ENCODE measurements at regions not wholly inside any gene's neighbourhood (a gene's known extent, or its start where the extent isn't known, plus 50 kb on each side); places are given as distances from the start of the nearest gene placed in this dataset.
"Not testable (repeated sequence)": the region's sequence is repeated elsewhere in the genome, so short reads cannot be mapped to it uniquely, and the experiment has no call there.

- Histone ChIP-seq H2AFZ (ENCODE audit: low read length) (no peak overlapping the region), H2BK12ac (ENCODE audit: insufficient read length, low read depth, low read length) (no peak overlapping the region), H3K4me1 (ENCODE audit: insufficient read depth, low read length) (no peaks in the 10 kb centered on the region), H2BK20ac (ENCODE audit: low read depth, low read length, poor library complexity, severe bottlenecking) (no peak overlapping the region), H4K5ac (ENCODE audit: insufficient read length, low read depth, low read length) (no peak overlapping the region), H3K4me2 (ENCODE audit: insufficient read depth, insufficient read length, low read length) (no peak overlapping the region), H4K8ac (replicated peaks; ENCODE audit: insufficient read length, low read depth, low read length) (no peak overlapping the region), H3K9ac (ENCODE audit: extremely low read depth, insufficient read length, low read length) (no peak overlapping the region), H4K91ac (ENCODE audit: insufficient read length, low read depth, low read length) (no peak overlapping the region), H3K23me2 (ENCODE audit: insufficient read length, low read depth, low read length, poor library complexity, severe bottlenecking) (no peaks in the 10 kb centered on the region), H3K9me3 (ENCODE audit: control insufficient read depth, low read depth, low read length) (no peaks in the 10 kb centered on the region), H3K23ac (ENCODE audit: insufficient read length, low read depth, low read length) (no peak overlapping the region), H3K4ac (ENCODE audit: low read depth, low read length) (no peak overlapping the region), H3K27ac (ENCODE audit: insufficient read length, low read depth, low read length) (no peak overlapping the region), H3K79me2 (ENCODE audit: insufficient read depth, low read length) (no peaks in the 10 kb centered on the region), H3T11ph (ENCODE audit: low read length) (no peak overlapping the region), H3K27me3 (ENCODE audit: insufficient read depth, low read length) (no peaks in the 10 kb centered on the region), H2BK120ac (ENCODE audit: low read depth, low read length, poor library complexity, severe bottlenecking) (no peak overlapping the region), H2BK5ac (ENCODE audit: insufficient read length, low read length) (no peak overlapping the region), H3K56ac (ENCODE audit: insufficient read length, low read depth, low read length) (no peak overlapping the region), H3K79me1 (ENCODE audit: insufficient read depth, low read depth, low read length, poor library complexity, severe bottlenecking) (no peaks in the 10 kb centered on the region), H2BK15ac (ENCODE audit: low read depth, low read length) (no peak overlapping the region), H3K18ac (ENCODE audit: insufficient read length, low read depth, low read length) (no peak overlapping the region), H3K14ac (ENCODE audit: insufficient read depth, low read length) (no peak overlapping the region), H4K20me1 (ENCODE audit: control insufficient read depth, insufficient read depth, insufficient read length) (no peaks in the 10 kb centered on the region), H2AK5ac (ENCODE audit: insufficient read length, low read length) (no peak overlapping the region)
- H3K4me3 Mint-ChIP-seq: no peak overlapping the region
- no peak for TF ChIP-seq CTCF (conservative IDR thresholded peaks at IDR 0.05)
- no peak overlapping the region for H3K27ac Mint-ChIP-seq
- H3K4me1 Mint-ChIP-seq: no peaks in the 10 kb centered on the region
- DNase-seq: no peak
- peaks cover 3 to 7% of the 10 kb centered on the region in 2 experiments; a peak in 3 of 5 replicates for H3K9me3 Mint-ChIP-seq
- no CpG with 5 or more reads among the region's 6 CpGs for whole genome bisulfite sequencing (ENCODE audit: extremely low coverage, insufficient read length, low lambda C conversion rate)
- H3K27me3 Mint-ChIP-seq (ENCODE audit: low read depth): no peaks in the 10 kb centered on the region
- peaks cover 3 to 4% (median 3%) of the 10 kb centered on the region in 3 experiments; a peak in 4 of 7 replicates for H3K36me3 Mint-ChIP-seq (ENCODE audit: insufficient read depth in 1 of 3, low read depth in 3 of 3)
Measured at GRCh38 chr1:105626276-105626987, 1430.0 kb upstream of the PRMT6 start.

GRCh38 chr1:105631153-105631744, 1425.2 kb upstream of the PRMT6 start:
- not testable (repeated sequence) for H3K4me1 ChIP-seq (ENCODE audit: insufficient read depth, low read length); H3K79me1 ChIP-seq (ENCODE audit: insufficient read depth, low read depth, low read length, poor library complexity, severe bottlenecking); H3K4me3 Mint-ChIP-seq; H3K9ac ChIP-seq (ENCODE audit: extremely low read depth, insufficient read length, low read length); H3K56ac ChIP-seq (ENCODE audit: insufficient read length, low read depth, low read length); H3K4ac ChIP-seq (ENCODE audit: low read depth, low read length); H3K23ac ChIP-seq (ENCODE audit: insufficient read length, low read depth, low read length); H4K20me1 ChIP-seq (ENCODE audit: control insufficient read depth, insufficient read depth, insufficient read length); H3K18ac ChIP-seq (ENCODE audit: insufficient read length, low read depth, low read length); H2BK15ac ChIP-seq (ENCODE audit: low read depth, low read length); H3T11ph ChIP-seq (ENCODE audit: low read length); H3K4me2 ChIP-seq (ENCODE audit: insufficient read depth, insufficient read length, low read length); DNase-seq; H2BK5ac ChIP-seq (ENCODE audit: insufficient read length, low read length); H4K91ac ChIP-seq (ENCODE audit: insufficient read length, low read depth, low read length); H2AK5ac ChIP-seq (ENCODE audit: insufficient read length, low read length); H3K9me3 Mint-ChIP-seq; H3K23me2 ChIP-seq (ENCODE audit: insufficient read length, low read depth, low read length, poor library complexity, severe bottlenecking); H2AFZ ChIP-seq (ENCODE audit: low read length); H3K4me1 Mint-ChIP-seq; H4K5ac ChIP-seq (ENCODE audit: insufficient read length, low read depth, low read length); H3K36me3 Mint-ChIP-seq (ENCODE audit: insufficient read depth in 1 of 3, low read depth in 3 of 3); H4K8ac ChIP-seq (replicated peaks; ENCODE audit: insufficient read length, low read depth, low read length); H3K9me3 ChIP-seq (ENCODE audit: control insufficient read depth, low read depth, low read length); H3K14ac ChIP-seq (ENCODE audit: insufficient read depth, low read length); H3K27me3 Mint-ChIP-seq (ENCODE audit: low read depth); H3K27ac Mint-ChIP-seq; H3K27ac ChIP-seq (ENCODE audit: insufficient read length, low read depth, low read length); H3K27me3 ChIP-seq (ENCODE audit: insufficient read depth, low read length); H2BK12ac ChIP-seq (ENCODE audit: insufficient read length, low read depth, low read length); H2BK120ac ChIP-seq (ENCODE audit: low read depth, low read length, poor library complexity, severe bottlenecking); H2BK20ac ChIP-seq (ENCODE audit: low read depth, low read length, poor library complexity, severe bottlenecking); H3K79me2 ChIP-seq (ENCODE audit: insufficient read depth, low read length)
- no CpG with 5 or more reads among the region's 36 CpGs for WGBS (ENCODE audit: extremely low coverage, insufficient read length, low lambda C conversion rate)

Measured in H9 (cell line).